Neural progenitor cell (in vitro differentiated cells): ENCODE measurements at regions not wholly inside any gene's neighbourhood (a gene's known extent, or its start where the extent isn't known, plus 50 kb on each side); places are given as distances from the start of the nearest gene placed in this dataset.

Experiments used
- DNase-seq: peaks from one replicate; pipeline ENCODE4 v3.0.0-alpha.2; 2016; ENCODE audit warnings: low spot score
- H2AFZ ChIP-seq: fragments of 200-600 bp; sonication (generic); replicated peaks from 2 replicates; pipeline ENCODE4 v1.6.1; 2016; ENCODE audit warnings: antibody characterized with exemption
- H3F3A ChIP-seq: fragments of 200-600 bp; sonication (generic); 2 replicates; pipeline ENCODE4 v1.6.1; 2016; ENCODE audit warnings: antibody characterized with exemption, low read depth
- H3K27ac ChIP-seq: fragments of 200-600 bp; sonication (generic); 2 replicates; pipeline ENCODE4 v1.5.1; 2016; ENCODE audit warnings: mild to moderate bottlenecking
- H3K27me3 ChIP-seq: fragments of 200-600 bp; sonication (generic); 2 replicates; pipeline ENCODE4 v1.6.1; 2016; ENCODE audit warnings: mild to moderate bottlenecking, moderate library complexity
- H3K36me3 ChIP-seq: fragments of 200-600 bp; sonication (generic); 2 replicates; pipeline ENCODE4 v1.5.1; 2016
- H3K4me1 ChIP-seq: fragments of 200-600 bp; sonication (generic); 2 replicates; pipeline ENCODE4 v1.6.1; 2016; ENCODE audit warnings: mixed run types
- H3K4me2 ChIP-seq: fragments of 200-600 bp; sonication (generic); 2 replicates; pipeline ENCODE4 v1.6.1; 2016
- H3K4me3 ChIP-seq: fragments of 200-600 bp; sonication (generic); 2 replicates; pipeline ENCODE4 v1.5.1; 2016
- H3K79me2 ChIP-seq: fragments of 200-600 bp; sonication (generic); 2 replicates; pipeline ENCODE4 v1.6.1; 2016; ENCODE audit warnings: low read depth
- H3K9ac ChIP-seq: fragments of 200-600 bp; sonication (generic); 2 replicates; pipeline ENCODE4 v1.6.1; 2016
- H3K9me3 ChIP-seq: fragments of 200-600 bp; sonication (generic); 2 replicates; pipeline ENCODE4 v1.5.1; 2016; ENCODE audit warnings: low read depth
- H4K20me1 ChIP-seq: fragments of 200-600 bp; sonication (generic); 2 replicates; pipeline ENCODE4 v1.6.1; 2016; ENCODE audit warnings: low read depth
- H3K27ac Mint-ChIP-seq: 3 replicates; pipeline ENCODE4 v1.8.0; 2021; ENCODE audit warnings: mixed read lengths
- H3K27me3 Mint-ChIP-seq: 2 replicates; pipeline ENCODE4 v1.8.0; 2022; ENCODE audit warnings: low read depth, mild to moderate bottlenecking, inconsistent platforms, moderate library complexity, mixed read lengths; ENCODE audit not compliant: insufficient read depth
- H3K36me3 Mint-ChIP-seq: 3 replicates; pipeline ENCODE4 v1.8.0; 2021; ENCODE audit warnings: mixed read lengths
- H3K4me1 Mint-ChIP-seq: 3 replicates; pipeline ENCODE4 v1.8.0; 2021; ENCODE audit warnings: mixed read lengths
- H3K4me3 Mint-ChIP-seq: 3 replicates; pipeline ENCODE4 v1.8.0; 2021; ENCODE audit warnings: mild to moderate bottlenecking, moderate library complexity, mixed read lengths
- H3K9me3 Mint-ChIP-seq: 3 replicates; pipeline ENCODE4 v1.8.0; 2020; ENCODE audit warnings: mixed read lengths
- CTCF ChIP-seq: fragments of 200-600 bp; sonication (generic); IDR thresholded peaks from 2 replicates; pipeline ENCODE4 v1.5.1; 2017; ENCODE audit warnings: antibody characterized with exemption, mild to moderate bottlenecking
- EZH2 ChIP-seq: fragments of 200-600 bp; sonication (generic); IDR thresholded peaks from 2 replicates; pipeline ENCODE4 v1.6.1; 2017; ENCODE audit warnings: antibody characterized with exemption, mild to moderate bottlenecking, moderate library complexity
- EZH2phosphoT487 ChIP-seq: fragments of 200-600 bp; sonication (generic); IDR thresholded peaks from 2 replicates; pipeline ENCODE4 v1.6.1; 2017; ENCODE audit warnings: antibody characterized with exemption

GRCh38 chr4:110680265-110680664 lies 57.4 kb upstream of the PITX2 start:
- Histone ChIP-seq H3K27ac (no peak overlapping the region), H3K4me3 (no peak overlapping the region), H3K9me3 (no peaks in the 10 kb centered on the region), H2AFZ (no peak overlapping the region), H3K9ac (no peak overlapping the region), H3F3A (no peaks in the 10 kb centered on the region), H3K79me2 (no peaks in the 10 kb centered on the region), H3K4me1 (no peaks in the 10 kb centered on the region), H3K36me3 (no peaks in the 10 kb centered on the region), H4K20me1 (no peaks in the 10 kb centered on the region), H3K27me3 (no peaks in the 10 kb centered on the region), H3K4me2 (no peak overlapping the region)
- no peak for TF ChIP-seq EZH2
- Mint-ChIP-seq H3K4me3 (no peak overlapping the region), H3K4me1 (no peaks in the 10 kb centered on the region), H3K27ac (no peak overlapping the region), H3K9me3 (no peaks in the 10 kb centered on the region), H3K36me3 (no peaks in the 10 kb centered on the region), H3K27me3 (no peaks in the 10 kb centered on the region)
- DNase-seq: no peak

DNA sequence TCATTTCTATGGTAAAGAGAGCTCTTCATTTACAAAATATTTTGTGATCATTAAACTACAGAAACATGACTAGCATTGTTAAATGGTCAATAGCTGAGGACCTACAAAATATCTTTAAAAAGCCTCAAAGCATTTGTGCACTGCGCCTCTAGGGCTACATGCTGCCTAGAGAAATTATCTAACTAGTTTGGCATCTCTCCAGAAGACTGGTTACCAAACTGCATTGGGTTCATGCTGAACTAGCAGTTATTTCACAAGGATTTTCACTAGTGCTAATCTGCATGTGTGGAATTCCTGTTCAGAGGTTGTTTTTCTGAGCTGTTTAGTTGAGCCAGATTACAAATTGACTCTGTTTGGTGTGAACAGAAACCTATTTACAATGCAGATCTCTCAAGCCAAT lies 58.5 kb upstream of the PITX2 start:
- no peaks in the 10 kb centered on the region for H3K27me3 ChIP-seq
- no peaks in the 10 kb centered on the region for H3F3A ChIP-seq
- H3K27ac ChIP-seq: no peak overlapping the region
- H3K9me3 ChIP-seq: no peaks in the 10 kb centered on the region
- H3K4me1 ChIP-seq: no peaks in the 10 kb centered on the region
- Mint-ChIP-seq H3K4me1 (no peaks in the 10 kb centered on the region), H3K9me3 (no peaks in the 10 kb centered on the region), H3K4me3 (no peak overlapping the region), H3K27ac (no peak overlapping the region), H3K36me3 (no peaks in the 10 kb centered on the region), H3K27me3 (no peaks in the 10 kb centered on the region)
- no peak overlapping the region for H3K4me2 ChIP-seq
- no peak for TF ChIP-seq EZH2
- TF ChIP-seq EZH2phosphoT487: no peak
- no peak for TF ChIP-seq CTCF
- H3K36me3 ChIP-seq: no peaks in the 10 kb centered on the region
- no peak overlapping the region for H3K4me3 ChIP-seq
- no peak overlapping the region for H3K9ac ChIP-seq
- H3K79me2 ChIP-seq: no peaks in the 10 kb centered on the region
- no peaks in the 10 kb centered on the region for H4K20me1 ChIP-seq
- no peak for DNase-seq
- H2AFZ ChIP-seq: no peak overlapping the region

DNA sequence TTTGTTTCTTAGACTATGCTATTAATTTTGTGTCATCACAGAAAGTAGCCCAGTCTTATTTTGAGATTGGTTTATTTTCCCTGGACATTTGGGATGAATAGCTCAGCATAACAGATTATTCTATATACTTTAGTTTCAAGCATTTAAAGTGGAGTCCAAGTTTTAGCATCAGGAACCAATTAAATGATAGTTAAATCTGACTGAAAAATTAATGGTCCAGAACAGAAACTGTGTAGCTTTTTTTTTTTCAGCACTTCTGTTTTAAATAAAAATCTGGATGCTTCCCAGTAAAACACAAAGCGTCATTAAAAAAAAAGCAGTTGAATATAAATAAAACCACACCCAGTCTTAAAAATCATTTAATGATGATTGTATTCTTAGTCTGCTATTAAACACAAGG lies 59.4 kb upstream of the PITX2 start:
- no peak overlapping the region for H3K4me2 ChIP-seq
- Mint-ChIP-seq H3K9me3 (no peaks in the 10 kb centered on the region), H3K27me3 (no peaks in the 10 kb centered on the region), H3K4me1 (no peaks in the 10 kb centered on the region), H3K27ac (no peak overlapping the region), H3K4me3 (no peak overlapping the region), H3K36me3 (no peaks in the 10 kb centered on the region)
- H3K4me1 ChIP-seq: no peaks in the 10 kb centered on the region
- H3K9ac ChIP-seq: no peak overlapping the region
- H4K20me1 ChIP-seq: no peaks in the 10 kb centered on the region
- H3K36me3 ChIP-seq: no peaks in the 10 kb centered on the region
- no peak overlapping the region for H2AFZ ChIP-seq
- no peaks in the 10 kb centered on the region for H3K27me3 ChIP-seq
- H3K9me3 ChIP-seq: no peaks in the 10 kb centered on the region
- H3F3A ChIP-seq: no peaks in the 10 kb centered on the region
- no peak overlapping the region for H3K27ac ChIP-seq
- no peaks in the 10 kb centered on the region for H3K79me2 ChIP-seq
- no peak for DNase-seq
- H3K4me3 ChIP-seq: no peak overlapping the region
- TF ChIP-seq CTCF: no peak
- no peak for TF ChIP-seq EZH2phosphoT487
- TF ChIP-seq EZH2: no peak

GRCh38 chr4:110683601-110684000 lies 60.7 kb upstream of the PITX2 start:
- no peak for DNase-seq
- Histone ChIP-seq H3K79me2 (no peaks in the 10 kb centered on the region), H4K20me1 (no peaks in the 10 kb centered on the region), H3K4me1 (no peaks in the 10 kb centered on the region), H3K27ac (no peak overlapping the region), H3K4me2 (no peak overlapping the region), H3K9me3 (no peaks in the 10 kb centered on the region), H3K4me3 (no peak overlapping the region), H2AFZ (no peak overlapping the region), H3F3A (no peaks in the 10 kb centered on the region), H3K36me3 (no peaks in the 10 kb centered on the region), H3K9ac (no peak overlapping the region), H3K27me3 (no peaks in the 10 kb centered on the region)
- Mint-ChIP-seq H3K4me3 (no peak overlapping the region), H3K4me1 (no peaks in the 10 kb centered on the region), H3K36me3 (no peaks in the 10 kb centered on the region), H3K9me3 (no peaks in the 10 kb centered on the region), H3K27ac (no peak overlapping the region), H3K27me3 (no peaks in the 10 kb centered on the region)
- TF ChIP-seq EZH2phosphoT487: no peak
